HEK293 (cell line): ENCODE measurements at regions not wholly inside any gene's neighbourhood (a gene's known extent, or its start where the extent isn't known, plus 50 kb on each side); places are given as distances from the start of the nearest gene placed in this dataset.

Experiments
- ATF2 ChIP-seq: fragments of 450-650 bp; formaldehyde crosslinking; IDR thresholded peaks from 2 replicates; pipeline ENCODE4 v1.5.1; 2016; ENCODE audit warnings: missing biosample characterization, missing genetic modification characterization, low read depth
- MYNN ChIP-seq: fragments of 450-650 bp; formaldehyde crosslinking; IDR thresholded peaks from 2 replicates; pipeline ENCODE4 v1.5.1; 2016; ENCODE audit warnings: missing biosample characterization, missing genetic modification characterization, borderline replicate concordance
- ZNF280C ChIP-seq: fragments of 450-650 bp; formaldehyde crosslinking; IDR thresholded peaks from 2 replicates; pipeline ENCODE4 v1.5.1; 2016; ENCODE audit warnings: missing biosample characterization, missing genetic modification characterization

GRCh38 chr6:90874931-90875330 lies 288.1 kb upstream of the MAP3K7 start:
- TF ChIP-seq MYNN (tag by site-specific recombination) (no peak), ZNF280C (tag by site-specific recombination) (no peak), ATF2 (no peak)
